ENCODE measurements at regions not wholly inside any gene's neighbourhood (a gene's known extent, or its start where the extent isn't known, plus 50 kb on each side); places are given as distances from the start of the nearest gene placed in this dataset.

DNA sequence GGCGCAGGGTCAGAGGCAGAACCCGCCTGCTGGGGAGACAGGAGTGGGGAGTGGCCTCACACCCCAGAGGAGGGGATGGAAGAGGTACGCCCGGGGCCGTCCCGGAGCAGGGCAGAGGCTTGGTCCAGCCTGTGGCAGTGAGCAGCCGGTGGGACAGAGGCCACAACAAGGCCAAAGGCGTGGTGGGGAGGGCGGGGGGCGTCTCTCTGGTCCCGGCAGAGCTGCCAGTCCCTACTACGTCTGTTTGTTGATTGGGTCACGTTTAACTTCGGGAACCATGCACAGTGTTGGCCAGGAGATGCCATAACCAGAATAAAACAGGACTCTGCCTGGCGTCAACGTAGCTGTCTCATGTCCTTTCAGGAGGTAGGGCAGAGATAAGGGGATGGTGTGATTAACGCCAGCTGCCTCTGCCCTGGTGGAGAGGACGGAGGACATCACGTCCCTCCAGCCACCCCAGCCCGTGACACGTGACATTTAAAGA, 192.8 kb downstream of the BANP start:
- TF ChIP-seq, protein P1, sequence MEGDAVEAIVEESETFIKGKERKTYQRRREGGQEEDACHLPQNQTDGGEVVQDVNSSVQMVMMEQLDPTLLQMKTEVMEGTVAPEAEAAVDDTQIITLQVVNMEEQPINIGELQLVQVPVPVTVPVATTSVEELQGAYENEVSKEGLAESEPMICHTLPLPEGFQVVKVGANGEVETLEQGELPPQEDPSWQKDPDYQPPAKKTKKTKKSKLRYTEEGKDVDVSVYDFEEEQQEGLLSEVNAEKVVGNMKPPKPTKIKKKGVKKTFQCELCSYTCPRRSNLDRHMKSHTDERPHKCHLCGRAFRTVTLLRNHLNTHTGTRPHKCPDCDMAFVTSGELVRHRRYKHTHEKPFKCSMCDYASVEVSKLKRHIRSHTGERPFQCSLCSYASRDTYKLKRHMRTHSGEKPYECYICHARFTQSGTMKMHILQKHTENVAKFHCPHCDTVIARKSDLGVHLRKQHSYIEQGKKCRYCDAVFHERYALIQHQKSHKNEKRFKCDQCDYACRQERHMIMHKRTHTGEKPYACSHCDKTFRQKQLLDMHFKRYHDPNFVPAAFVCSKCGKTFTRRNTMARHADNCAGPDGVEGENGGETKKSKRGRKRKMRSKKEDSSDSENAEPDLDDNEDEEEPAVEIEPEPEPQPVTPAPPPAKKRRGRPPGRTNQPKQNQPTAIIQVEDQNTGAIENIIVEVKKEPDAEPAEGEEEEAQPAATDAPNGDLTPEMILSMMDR (conservative IDR thresholded peaks at IDR 0.05), result no peak
- TF ChIP-seq ZFX (IDR thresholded peaks at IDR 0.05), result no peak
